ENCODE measurements at regions not wholly inside any gene's neighbourhood (a gene's known extent, or its start where the extent isn't known, plus 50 kb on each side); places are given as distances from the start of the nearest gene placed in this dataset.
"Not testable (repeated sequence)": the region's sequence is repeated elsewhere in the genome, so short reads cannot be mapped to it uniquely, and the experiment has no call there.

DNA sequence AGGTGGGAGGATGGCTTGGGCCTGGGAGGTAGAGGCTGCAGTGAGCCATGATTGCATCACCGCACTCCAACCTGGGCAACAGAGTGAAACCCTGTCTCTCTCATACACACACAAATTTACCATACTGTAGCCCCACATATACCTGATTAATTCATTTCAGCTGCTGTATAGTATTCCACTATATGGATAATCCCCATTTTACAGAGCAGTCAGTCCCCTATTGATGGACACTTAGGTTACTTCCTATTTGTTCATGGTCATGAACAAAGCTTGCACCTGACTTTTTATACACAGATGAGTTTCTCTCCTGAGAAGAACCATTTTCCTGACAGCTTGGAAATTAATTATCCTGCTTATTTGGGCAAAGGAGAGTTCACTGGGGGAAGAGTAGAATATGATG, 59.2 kb downstream of the EMX2 start:
- DNase-seq (ENCODE audit: low spot score): no peak

- DNase-seq (ENCODE audit: low spot score): no peak
Measured at GRCh38 chr10:117603081-117603480, 60.5 kb downstream of the EMX2 start.

GRCh38 chr10:117603726-117604125, 61.2 kb downstream of the EMX2 start:
- no peak for DNase-seq (ENCODE audit: low spot score)

DNA sequence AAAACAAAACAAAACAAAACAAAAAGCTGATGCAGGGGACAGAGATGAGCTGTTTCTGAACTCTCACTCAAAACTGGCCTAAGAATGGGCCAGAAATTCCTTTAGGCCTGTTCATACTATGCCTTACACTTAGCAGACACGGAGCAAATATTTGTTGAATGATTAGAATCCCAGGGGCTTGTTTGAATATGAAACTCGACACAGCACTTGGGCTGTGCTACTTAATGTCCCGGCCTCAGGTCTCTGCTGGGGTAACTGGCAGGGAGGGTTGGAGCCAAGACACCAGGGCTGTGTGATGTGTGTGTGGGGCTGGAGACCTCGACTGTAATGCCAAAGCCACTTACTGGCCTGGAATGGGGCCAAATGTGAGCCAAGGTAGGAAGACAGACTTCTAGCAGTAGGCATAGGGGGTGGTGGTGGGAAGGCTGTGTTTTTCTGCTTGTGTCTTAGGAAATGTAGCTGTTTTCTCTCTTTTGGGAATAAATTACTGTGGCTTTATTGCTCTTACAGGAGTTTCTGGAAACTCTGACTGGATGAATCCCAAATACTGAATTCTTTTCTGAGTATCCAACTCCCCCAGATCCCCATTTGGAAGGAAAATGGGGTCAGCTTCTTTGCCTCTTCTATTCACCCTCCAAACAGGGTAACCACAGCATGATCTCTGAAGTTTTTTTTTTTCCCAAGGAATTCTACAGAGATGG, 66.7 kb downstream of the EMX2 start:
- DNase-seq (ENCODE audit: low spot score): peak; percentile 92

- no peak for DNase-seq (ENCODE audit: low spot score)
Measured at GRCh38 chr10:117609796-117610170, 67.2 kb downstream of the EMX2 start.

GRCh38 chr10:117610321-117610720, 67.8 kb downstream of the EMX2 start:
- peak; percentile 3 for DNase-seq (ENCODE audit: low spot score)

GRCh38 chr10:117612113-117612512, 69.6 kb downstream of the EMX2 start:
- DNase-seq (ENCODE audit: low spot score): no peak

GRCh38 chr10:117615649-117616048, 73.1 kb downstream of the EMX2 start:
- DNase-seq (ENCODE audit: low spot score): no peak

GRCh38 chr10:117616179-117616578, 73.6 kb downstream of the EMX2 start:
- DNase-seq (ENCODE audit: low spot score): no peak

DNA sequence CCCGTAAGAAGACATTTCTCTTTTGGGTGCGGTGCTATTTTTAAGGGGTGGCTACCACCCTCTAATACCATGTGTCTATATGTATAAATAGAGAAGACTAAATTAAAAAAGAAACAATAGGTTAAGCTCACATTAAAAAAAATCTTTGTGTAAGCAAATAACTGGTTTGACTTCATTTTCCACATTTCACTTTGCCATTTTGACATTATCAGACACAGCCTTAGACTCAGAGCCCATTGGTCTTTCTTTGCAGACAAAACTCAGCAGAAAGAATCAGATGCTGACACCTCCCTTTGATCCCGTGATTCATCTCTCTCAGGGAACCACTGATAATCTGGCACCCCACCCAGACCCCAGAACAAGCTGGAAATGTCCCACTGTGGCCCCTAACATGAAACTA, 74.5 kb downstream of the EMX2 start:
- DNase-seq (ENCODE audit: low spot score): no peak

DNA sequence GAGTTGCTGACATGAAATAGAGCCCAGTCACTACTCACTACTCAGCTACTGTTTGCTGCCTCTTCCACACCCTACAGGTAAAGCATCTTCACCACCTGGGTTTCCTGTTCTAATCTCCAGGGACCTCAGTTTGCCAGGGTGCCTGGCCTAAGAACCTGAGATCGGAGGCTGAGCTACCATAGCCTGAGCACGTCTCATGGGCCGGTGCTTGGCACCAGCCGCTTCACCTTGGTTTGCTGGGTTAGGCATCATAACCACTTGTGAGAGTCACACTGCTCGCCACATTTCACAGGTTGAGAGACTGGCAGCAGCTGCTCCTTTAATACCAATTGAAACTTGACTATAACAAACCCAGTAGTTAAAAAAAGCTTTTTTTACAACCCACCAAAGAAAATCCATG, 75.1 kb downstream of the EMX2 start:
- no peak for DNase-seq (ENCODE audit: low spot score)

DNA sequence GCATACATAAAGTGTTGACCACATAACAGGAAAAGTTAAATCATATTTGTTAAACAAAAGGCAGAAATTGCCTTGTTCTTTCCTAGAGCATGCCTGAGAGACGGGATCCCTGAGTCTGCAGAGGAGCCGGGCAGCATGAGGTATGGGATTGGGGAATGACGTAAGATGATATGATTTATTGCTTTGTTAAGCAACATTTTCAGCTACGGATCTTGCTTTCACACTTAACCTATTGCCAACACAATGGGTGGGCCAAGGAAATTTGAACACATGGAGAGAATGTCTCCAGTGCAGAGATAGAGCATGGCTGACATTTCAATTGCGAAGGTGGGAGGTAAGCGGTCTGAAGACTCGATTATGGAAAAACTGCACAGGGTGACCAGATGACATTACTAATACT, 76.7 kb downstream of the EMX2 start:
- no peak for DNase-seq (ENCODE audit: low spot score)

DNA sequence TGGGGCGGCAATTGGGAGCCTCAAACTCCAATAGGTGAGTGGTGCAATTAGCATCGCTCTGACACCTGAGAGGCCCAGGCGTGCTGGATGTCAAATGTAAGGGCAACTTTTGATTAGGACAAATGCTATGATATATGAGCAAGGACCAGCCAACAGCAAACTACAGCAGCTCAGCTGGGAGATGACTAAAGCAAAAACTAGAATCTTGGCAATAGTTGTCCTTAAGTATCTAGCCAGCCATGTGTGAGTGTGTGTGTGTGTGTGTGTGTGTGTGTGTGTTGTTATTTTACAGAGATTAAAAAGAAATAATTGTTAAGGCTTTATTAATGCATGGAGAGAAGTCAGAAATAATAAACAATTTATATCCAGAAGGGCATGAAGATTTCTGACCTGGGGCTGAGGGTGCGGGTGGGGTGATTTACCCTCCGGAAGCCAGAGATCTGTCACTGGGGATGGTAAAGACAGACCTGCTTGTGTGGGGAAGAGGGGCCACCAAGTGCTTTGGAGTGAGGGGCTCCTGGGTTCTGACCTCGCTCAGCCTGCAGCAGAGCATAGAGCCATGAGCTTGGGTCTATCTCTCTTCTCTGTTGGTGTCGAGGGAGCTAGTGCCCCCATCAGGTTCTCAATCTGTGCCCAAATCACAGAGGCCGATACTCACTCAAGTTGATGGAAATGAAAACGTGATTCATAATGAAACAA, 77.3 kb downstream of the EMX2 start:
- no peak for DNase-seq (ENCODE audit: low spot score)

DNA sequence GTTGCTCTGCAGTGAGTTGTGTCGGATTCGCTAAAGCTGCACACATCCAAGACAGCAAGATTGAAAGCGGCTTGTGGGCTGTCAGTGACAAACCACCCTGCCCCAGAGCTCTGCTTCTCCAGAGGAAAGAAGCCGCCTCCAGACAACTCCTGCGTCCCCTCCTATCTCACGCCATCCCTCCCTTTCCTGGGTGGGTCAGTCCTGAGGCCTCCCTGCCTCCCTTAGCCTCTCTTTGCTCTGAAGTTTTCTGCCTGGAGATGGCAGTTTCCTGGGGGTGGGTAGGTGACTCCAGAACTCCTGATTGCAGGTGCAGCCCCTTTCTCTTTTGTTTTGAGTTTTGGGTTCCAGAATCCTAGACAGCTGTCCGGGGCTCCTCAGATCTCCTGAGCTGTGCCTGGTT, 78.7 kb downstream of the EMX2 start:
- no peak for DNase-seq (ENCODE audit: low spot score)

DNA sequence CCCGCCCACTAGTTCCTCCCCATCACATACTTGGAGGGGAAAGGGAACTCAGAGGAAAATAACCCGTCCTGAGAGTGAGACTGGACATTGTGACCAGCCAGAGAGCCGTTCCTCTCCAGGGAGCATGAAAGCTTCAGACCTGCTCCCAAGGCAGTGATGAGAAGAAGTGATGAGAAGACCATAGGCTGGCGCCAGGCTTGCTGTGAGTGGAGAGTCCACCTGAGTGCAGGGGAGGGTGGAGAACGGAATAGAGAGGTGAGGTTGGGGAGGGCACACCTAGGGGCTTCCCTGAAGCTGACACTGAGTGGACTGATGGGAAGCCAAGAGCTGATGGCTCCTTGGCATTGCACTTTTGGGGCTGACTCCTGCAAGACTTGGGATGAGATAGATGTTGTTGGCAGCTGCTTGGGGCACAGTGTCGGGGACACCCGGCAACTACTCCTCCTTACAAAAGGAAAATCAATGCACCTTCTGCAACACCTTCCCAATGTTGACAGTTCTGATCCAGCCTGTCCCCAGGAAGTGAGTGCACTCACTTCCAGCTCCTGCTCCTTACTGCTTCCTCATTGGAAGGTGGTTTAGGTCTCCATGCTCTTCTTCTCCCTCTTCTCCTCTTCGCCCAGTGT, 79.4 kb downstream of the EMX2 start:
- DNase-seq (ENCODE audit: low spot score): no peak

- peak; percentile 13 for DNase-seq (ENCODE audit: low spot score)
Measured at GRCh38 chr10:117622471-117623184, 80.1 kb downstream of the EMX2 start.

DNA sequence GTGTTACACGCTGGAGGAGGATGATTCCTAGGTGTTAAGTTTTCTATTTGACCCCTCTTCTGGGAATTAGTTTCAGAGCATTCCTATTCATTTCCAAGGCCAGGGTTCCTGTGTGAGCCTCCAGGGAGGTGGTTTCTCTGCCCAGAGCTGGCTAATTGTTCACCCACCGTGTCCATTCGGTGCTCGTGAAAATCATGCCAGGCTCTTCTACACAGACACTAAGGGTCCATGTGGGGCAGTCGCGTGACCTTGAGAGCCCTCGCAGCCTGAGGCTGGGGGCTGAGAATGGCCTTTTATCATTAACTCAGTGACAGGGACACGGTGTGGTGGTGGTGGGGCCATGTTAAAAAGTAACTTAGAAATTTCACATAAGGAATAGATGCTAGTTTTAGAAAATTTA, 83.7 kb downstream of the EMX2 start:
- no peak for DNase-seq (ENCODE audit: low spot score)

DNA sequence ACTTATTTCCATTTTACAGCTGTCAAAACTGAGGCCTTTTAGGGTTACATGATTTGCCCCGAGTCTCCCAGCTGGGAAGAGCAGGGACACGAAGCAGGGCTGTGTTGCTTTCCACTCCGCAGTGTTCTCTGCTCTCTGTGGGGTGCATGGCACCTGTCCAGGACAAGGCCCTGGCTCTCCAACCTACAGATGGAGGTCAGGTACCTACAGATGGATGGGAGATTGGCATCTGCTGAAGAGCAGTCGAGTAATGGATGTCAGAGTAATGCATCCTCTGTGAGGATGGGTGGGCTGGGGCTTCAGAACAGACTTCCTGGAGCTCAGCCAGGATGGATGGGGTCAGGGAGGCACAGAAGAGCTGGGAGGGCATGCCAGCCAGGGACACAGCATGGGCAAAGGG, 85.0 kb downstream of the EMX2 start:
- DNase-seq (ENCODE audit: low spot score): no peak

GRCh38 chr10:117629717-117630116, 87.2 kb downstream of the EMX2 start:
- not testable (repeated sequence) for DNase-seq (ENCODE audit: low spot score)

GRCh38 chr10:117631276-117632145, 89.0 kb downstream of the EMX2 start:
- no peak for DNase-seq (ENCODE audit: low spot score)

GRCh38 chr10:117632406-117632805, 89.9 kb downstream of the EMX2 start:
- DNase-seq (ENCODE audit: low spot score): no peak

DNA sequence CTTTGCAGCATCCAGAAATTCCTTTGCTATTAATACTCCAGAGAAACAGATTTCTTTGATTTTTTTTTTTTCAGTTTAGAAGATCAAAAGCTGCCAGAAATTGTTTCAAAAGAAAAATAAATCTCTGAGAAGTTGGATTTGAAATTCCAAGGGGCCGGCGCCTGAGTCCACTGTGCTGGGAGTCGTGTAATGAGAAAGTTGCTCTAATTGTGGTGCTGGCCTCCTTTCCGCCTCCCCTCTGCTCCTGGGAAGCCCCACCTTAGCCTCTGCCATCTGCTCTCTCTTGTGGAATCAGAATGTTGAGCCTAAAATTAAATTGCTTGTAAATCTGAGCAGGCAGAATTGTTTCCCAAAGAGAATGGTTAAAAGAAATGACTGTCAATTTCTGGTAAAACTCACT, 93.3 kb downstream of the EMX2 start:
- DNase-seq (ENCODE audit: low spot score): no peak
